Neural progenitor cell (in vitro differentiated cells): ENCODE measurements at regions not wholly inside any gene's neighbourhood (a gene's known extent, or its start where the extent isn't known, plus 50 kb on each side); places are given as distances from the start of the nearest gene placed in this dataset.

Source experiments
- DNase-seq: peaks from one replicate; pipeline ENCODE4 v3.0.0-alpha.2; 2016; ENCODE audit warnings: low spot score
- H2AFZ ChIP-seq: fragments of 200-600 bp; sonication (generic); replicated peaks from 2 replicates; pipeline ENCODE4 v1.6.1; 2016; ENCODE audit warnings: antibody characterized with exemption
- H3F3A ChIP-seq: fragments of 200-600 bp; sonication (generic); 2 replicates; pipeline ENCODE4 v1.6.1; 2016; ENCODE audit warnings: antibody characterized with exemption, low read depth
- H3K27ac ChIP-seq: fragments of 200-600 bp; sonication (generic); 2 replicates; pipeline ENCODE4 v1.5.1; 2016; ENCODE audit warnings: mild to moderate bottlenecking
- H3K27me3 ChIP-seq: fragments of 200-600 bp; sonication (generic); 2 replicates; pipeline ENCODE4 v1.6.1; 2016; ENCODE audit warnings: mild to moderate bottlenecking, moderate library complexity
- H3K36me3 ChIP-seq: fragments of 200-600 bp; sonication (generic); 2 replicates; pipeline ENCODE4 v1.5.1; 2016
- H3K4me1 ChIP-seq: fragments of 200-600 bp; sonication (generic); 2 replicates; pipeline ENCODE4 v1.6.1; 2016; ENCODE audit warnings: mixed run types
- H3K4me2 ChIP-seq: fragments of 200-600 bp; sonication (generic); 2 replicates; pipeline ENCODE4 v1.6.1; 2016
- H3K4me3 ChIP-seq: fragments of 200-600 bp; sonication (generic); 2 replicates; pipeline ENCODE4 v1.5.1; 2016
- H3K79me2 ChIP-seq: fragments of 200-600 bp; sonication (generic); 2 replicates; pipeline ENCODE4 v1.6.1; 2016; ENCODE audit warnings: low read depth
- H3K9ac ChIP-seq: fragments of 200-600 bp; sonication (generic); 2 replicates; pipeline ENCODE4 v1.6.1; 2016
- H3K9me3 ChIP-seq: fragments of 200-600 bp; sonication (generic); 2 replicates; pipeline ENCODE4 v1.5.1; 2016; ENCODE audit warnings: low read depth
- H4K20me1 ChIP-seq: fragments of 200-600 bp; sonication (generic); 2 replicates; pipeline ENCODE4 v1.6.1; 2016; ENCODE audit warnings: low read depth
- H3K27ac Mint-ChIP-seq: 3 replicates; pipeline ENCODE4 v1.8.0; 2021; ENCODE audit warnings: mixed read lengths
- H3K27me3 Mint-ChIP-seq: 2 replicates; pipeline ENCODE4 v1.8.0; 2022; ENCODE audit warnings: low read depth, mild to moderate bottlenecking, inconsistent platforms, moderate library complexity, mixed read lengths; ENCODE audit not compliant: insufficient read depth
- H3K36me3 Mint-ChIP-seq: 3 replicates; pipeline ENCODE4 v1.8.0; 2021; ENCODE audit warnings: mixed read lengths
- H3K4me1 Mint-ChIP-seq: 3 replicates; pipeline ENCODE4 v1.8.0; 2021; ENCODE audit warnings: mixed read lengths
- H3K4me3 Mint-ChIP-seq: 3 replicates; pipeline ENCODE4 v1.8.0; 2021; ENCODE audit warnings: mild to moderate bottlenecking, moderate library complexity, mixed read lengths
- H3K9me3 Mint-ChIP-seq: 3 replicates; pipeline ENCODE4 v1.8.0; 2020; ENCODE audit warnings: mixed read lengths
- EZH2 ChIP-seq: fragments of 200-600 bp; sonication (generic); IDR thresholded peaks from 2 replicates; pipeline ENCODE4 v1.6.1; 2017; ENCODE audit warnings: antibody characterized with exemption, mild to moderate bottlenecking, moderate library complexity
- EZH2phosphoT487 ChIP-seq: fragments of 200-600 bp; sonication (generic); IDR thresholded peaks from 2 replicates; pipeline ENCODE4 v1.6.1; 2017; ENCODE audit warnings: antibody characterized with exemption
- TF ChIP-seq, protein P1 (sequence below): fragments of 200-600 bp; sonication (generic); IDR thresholded peaks from 2 replicates; pipeline ENCODE4 v1.5.1; 2017; ENCODE audit warnings: antibody characterized with exemption, mild to moderate bottlenecking

DNA sequence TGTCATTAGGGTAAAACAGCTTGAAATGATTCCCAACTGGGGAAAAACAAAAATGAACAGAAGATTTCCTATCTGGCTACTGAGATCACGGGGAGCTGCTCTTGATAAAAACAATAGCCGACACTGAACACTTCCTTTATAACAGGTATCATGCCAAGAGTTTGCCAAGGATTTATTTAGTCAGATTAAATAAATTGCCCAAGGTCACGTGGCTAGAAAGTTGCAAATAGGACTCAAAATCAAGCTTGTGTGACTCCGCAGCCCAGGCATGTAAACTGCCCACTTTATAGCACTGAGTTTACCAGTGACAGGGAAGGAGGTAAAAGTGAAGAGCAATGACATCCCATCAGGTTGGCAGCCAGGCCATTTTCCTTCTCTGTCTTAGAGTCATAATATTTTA, 120.7 kb upstream of the ZNF618 start:
- Histone ChIP-seq H4K20me1 (no peaks in the 10 kb centered on the region), H3K4me3 (no peak overlapping the region), H3F3A (no peaks in the 10 kb centered on the region), H3K79me2 (no peaks in the 10 kb centered on the region), H3K9me3 (no peaks in the 10 kb centered on the region), H3K4me2 (no peak overlapping the region), H3K36me3 (no peaks in the 10 kb centered on the region), H3K4me1 (peaks cover 4% of the 10 kb centered on the region), H3K9ac (no peak overlapping the region), H3K27ac (no peak overlapping the region), H3K27me3 (no peaks in the 10 kb centered on the region), H2AFZ (no peak overlapping the region)
- Mint-ChIP-seq H3K36me3 (no peaks in the 10 kb centered on the region), H3K27ac (no peak overlapping the region), H3K4me3 (no peak overlapping the region), H3K9me3 (peaks cover 4% of the 10 kb centered on the region), H3K27me3 (peaks cover 2% of the 10 kb centered on the region), H3K4me1 (peaks cover 26% of the 10 kb centered on the region)
- no peak for TF ChIP-seq EZH2phosphoT487
- TF ChIP-seq EZH2: no peak
- TF ChIP-seq, protein P1, sequence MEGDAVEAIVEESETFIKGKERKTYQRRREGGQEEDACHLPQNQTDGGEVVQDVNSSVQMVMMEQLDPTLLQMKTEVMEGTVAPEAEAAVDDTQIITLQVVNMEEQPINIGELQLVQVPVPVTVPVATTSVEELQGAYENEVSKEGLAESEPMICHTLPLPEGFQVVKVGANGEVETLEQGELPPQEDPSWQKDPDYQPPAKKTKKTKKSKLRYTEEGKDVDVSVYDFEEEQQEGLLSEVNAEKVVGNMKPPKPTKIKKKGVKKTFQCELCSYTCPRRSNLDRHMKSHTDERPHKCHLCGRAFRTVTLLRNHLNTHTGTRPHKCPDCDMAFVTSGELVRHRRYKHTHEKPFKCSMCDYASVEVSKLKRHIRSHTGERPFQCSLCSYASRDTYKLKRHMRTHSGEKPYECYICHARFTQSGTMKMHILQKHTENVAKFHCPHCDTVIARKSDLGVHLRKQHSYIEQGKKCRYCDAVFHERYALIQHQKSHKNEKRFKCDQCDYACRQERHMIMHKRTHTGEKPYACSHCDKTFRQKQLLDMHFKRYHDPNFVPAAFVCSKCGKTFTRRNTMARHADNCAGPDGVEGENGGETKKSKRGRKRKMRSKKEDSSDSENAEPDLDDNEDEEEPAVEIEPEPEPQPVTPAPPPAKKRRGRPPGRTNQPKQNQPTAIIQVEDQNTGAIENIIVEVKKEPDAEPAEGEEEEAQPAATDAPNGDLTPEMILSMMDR: no peak
- DNase-seq: no peak

DNA sequence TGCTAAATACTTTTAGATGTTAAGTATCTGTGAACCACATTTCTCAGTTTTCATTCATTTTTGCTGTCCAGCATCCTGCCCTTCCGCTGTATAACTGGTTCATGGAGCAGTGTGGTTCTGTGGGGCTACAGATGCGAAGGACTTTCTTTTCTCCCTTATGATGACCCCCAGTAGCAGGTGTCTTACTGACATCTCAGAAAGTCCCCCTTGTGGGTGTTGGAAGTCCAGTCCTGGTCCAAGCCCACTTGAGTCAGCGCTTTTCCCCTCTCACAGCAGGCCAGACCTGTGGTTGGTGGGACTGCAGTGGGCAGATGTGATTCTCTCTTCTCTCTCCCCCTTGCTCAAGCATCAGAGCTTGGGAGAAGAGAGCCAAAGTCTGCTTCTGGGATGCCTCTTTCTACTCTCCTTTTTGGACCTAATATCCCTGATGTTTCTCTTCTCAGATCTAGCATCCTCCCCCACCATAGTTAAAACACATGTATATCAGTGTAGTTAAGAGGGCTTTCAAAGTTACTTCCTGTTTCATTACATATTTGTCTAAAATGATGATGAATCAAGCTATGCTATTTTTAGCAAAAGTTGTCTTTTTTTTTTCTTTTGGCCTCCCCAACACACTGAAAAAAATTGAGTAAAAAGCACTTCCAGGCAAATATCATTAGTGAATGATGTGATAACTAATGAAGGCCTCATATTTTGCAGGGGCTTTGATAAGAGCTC, 119.5 kb upstream of the ZNF618 start:
- peak overlapping the region; percentile 29 for H3K27ac Mint-ChIP-seq
- peaks cover 26% of the 10 kb centered on the region for H3K4me1 Mint-ChIP-seq
- no peak for DNase-seq
- Histone ChIP-seq H3K27ac (no peak overlapping the region), H3K9ac (no peak overlapping the region), H3K9me3 (no peaks in the 10 kb centered on the region), H4K20me1 (no peaks in the 10 kb centered on the region), H3K36me3 (no peaks in the 10 kb centered on the region), H3K27me3 (no peaks in the 10 kb centered on the region), H3K79me2 (no peaks in the 10 kb centered on the region), H3K4me3 (no peak overlapping the region), H3K4me2 (no peak overlapping the region), H2AFZ (no peak overlapping the region), H3K4me1 (peaks cover 4% of the 10 kb centered on the region), H3F3A (no peaks in the 10 kb centered on the region)
- H3K4me3 Mint-ChIP-seq: no peak overlapping the region
- peaks cover 4% of the 10 kb centered on the region for H3K9me3 Mint-ChIP-seq
- no peaks in the 10 kb centered on the region for H3K36me3 Mint-ChIP-seq
- H3K27me3 Mint-ChIP-seq: peaks cover 2% of the 10 kb centered on the region
- TF ChIP-seq, protein P1: no peak
- TF ChIP-seq EZH2phosphoT487: no peak

DNA sequence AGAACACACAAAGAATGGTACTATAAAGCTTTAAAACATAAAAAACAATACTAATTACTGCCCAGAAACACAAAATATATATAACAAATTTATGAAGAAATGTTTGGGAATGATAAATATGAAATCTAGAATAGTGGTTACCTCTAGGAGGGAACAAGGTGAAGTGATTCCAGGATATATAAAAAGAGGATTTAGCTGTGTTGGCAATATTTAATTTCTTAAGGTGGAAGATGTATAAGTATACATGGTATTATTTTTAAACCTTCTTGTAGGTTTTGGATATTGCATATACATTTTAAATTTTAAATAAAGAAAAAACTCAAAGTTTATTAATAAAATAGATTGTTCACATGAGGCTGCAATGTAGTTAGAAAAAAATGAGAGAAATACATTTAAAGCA, 112.7 kb upstream of the ZNF618 start:
- H3K36me3 Mint-ChIP-seq: no peaks in the 10 kb centered on the region
- Histone ChIP-seq H4K20me1 (no peaks in the 10 kb centered on the region), H3F3A (no peaks in the 10 kb centered on the region), H3K36me3 (no peaks in the 10 kb centered on the region), H3K4me2 (no peak overlapping the region), H3K79me2 (no peaks in the 10 kb centered on the region), H3K27ac (no peak overlapping the region), H3K9me3 (no peaks in the 10 kb centered on the region), H2AFZ (no peak overlapping the region), H3K4me3 (no peak overlapping the region), H3K27me3 (no peaks in the 10 kb centered on the region), H3K9ac (no peak overlapping the region), H3K4me1 (no peaks in the 10 kb centered on the region)
- H3K4me1 Mint-ChIP-seq: no peaks in the 10 kb centered on the region
- no peak overlapping the region for H3K4me3 Mint-ChIP-seq
- no peak overlapping the region for H3K27ac Mint-ChIP-seq
- H3K9me3 Mint-ChIP-seq: no peaks in the 10 kb centered on the region
- H3K27me3 Mint-ChIP-seq: no peaks in the 10 kb centered on the region
- DNase-seq: no peak
- no peak for TF ChIP-seq EZH2

DNA sequence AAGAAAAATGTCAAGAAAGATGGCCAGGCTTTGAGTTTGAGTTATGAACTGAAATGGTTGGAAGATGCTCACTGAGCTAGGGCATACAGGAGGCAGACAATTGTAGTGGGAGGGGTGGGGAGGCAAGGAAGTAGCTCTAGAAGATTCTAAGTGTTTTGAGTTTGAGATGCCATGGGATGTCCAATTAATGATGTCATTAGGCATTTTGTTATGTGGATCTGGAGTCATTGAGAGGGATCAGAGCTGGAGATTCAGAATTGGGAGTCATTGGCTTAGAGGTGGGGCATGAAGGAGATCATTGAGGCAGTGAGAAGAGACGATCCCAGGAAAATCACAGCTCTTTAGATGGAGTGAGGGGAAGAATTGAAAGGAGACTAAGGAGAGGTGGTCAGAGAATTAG, 111.5 kb upstream of the ZNF618 start:
- TF ChIP-seq, protein P1: no peak
- TF ChIP-seq EZH2phosphoT487 (no peak), EZH2 (no peak)
- no peak overlapping the region for H3K4me2 ChIP-seq
- H3K9me3 Mint-ChIP-seq: no peaks in the 10 kb centered on the region
- no peak overlapping the region for H2AFZ ChIP-seq
- H3K27ac ChIP-seq: no peak overlapping the region
- H3F3A ChIP-seq: no peaks in the 10 kb centered on the region
- no peaks in the 10 kb centered on the region for H3K4me1 Mint-ChIP-seq
- no peaks in the 10 kb centered on the region for H3K9me3 ChIP-seq
- no peaks in the 10 kb centered on the region for H3K79me2 ChIP-seq
- DNase-seq: no peak
- H3K4me3 Mint-ChIP-seq: no peak overlapping the region
- H3K27me3 Mint-ChIP-seq: no peaks in the 10 kb centered on the region
- H3K27me3 ChIP-seq: no peaks in the 10 kb centered on the region
- no peak overlapping the region for H3K4me3 ChIP-seq
- no peaks in the 10 kb centered on the region for H3K36me3 ChIP-seq
- H4K20me1 ChIP-seq: no peaks in the 10 kb centered on the region
- no peak overlapping the region for H3K9ac ChIP-seq
- H3K36me3 Mint-ChIP-seq: no peaks in the 10 kb centered on the region
- H3K27ac Mint-ChIP-seq: no peak overlapping the region
- H3K4me1 ChIP-seq: no peaks in the 10 kb centered on the region
